WTC11 (cell line): ENCODE measurements at regions not wholly inside any gene's neighbourhood (a gene's known extent, or its start where the extent isn't known, plus 50 kb on each side); places are given as distances from the start of the nearest gene placed in this dataset.

Source experiments
- ATAC-seq: fragments of 200-7000 bp; cut with Tn5 transposase; 2 replicates; pipeline ENCODE4 v1.10.0; 2021; ENCODE audit warnings: mild to moderate bottlenecking, moderate library complexity
- CTCF ChIA-PET: fragments of 300-600 bp; sonication (Branson Sonifier 250); formaldehyde crosslinking; loops from one replicate; lab custom pipeline; 2021; ENCODE audit warnings: antibody characterized with exemption; lab: Charles Lee
- POLR2A ChIA-PET: fragments of 350-600 bp; sonication (Branson Sonifier 250); formaldehyde crosslinking; loops from one replicate; lab custom pipeline; 2021; ENCODE audit warnings: antibody characterized with exemption; lab: Charles Lee
- DNase-seq: peaks from one replicate; pipeline ENCODE4 v3.0.0; 2021; ENCODE audit warnings: low spot score
- H3K27ac Mint-ChIP-seq: 2 replicates; pipeline ENCODE4 v1.8.0; 2021; ENCODE audit warnings: mixed read lengths
- H3K27me3 Mint-ChIP-seq: 2 replicates; pipeline ENCODE4 v1.8.0; 2021; ENCODE audit warnings: low read depth, mild to moderate bottlenecking, moderate library complexity, mixed read lengths
- H3K36me3 Mint-ChIP-seq: 2 replicates; pipeline ENCODE4 v1.8.0; 2021; ENCODE audit warnings: mixed read lengths
- H3K4me1 Mint-ChIP-seq: 2 replicates; pipeline ENCODE4 v1.8.0; 2022; ENCODE audit warnings: mixed read lengths
- H3K4me3 Mint-ChIP-seq: 2 replicates; pipeline ENCODE4 v1.8.0; 2021; ENCODE audit warnings: mild to moderate bottlenecking, moderate library complexity, mixed read lengths
- H3K9me3 Mint-ChIP-seq: 2 replicates; pipeline ENCODE4 v1.8.0; 2021; ENCODE audit warnings: mixed read lengths
- EMX1 ChIP-seq: fragments of 250-450 bp; sonication (Bioruptor Pico); IDR thresholded peaks from 2 replicates; pipeline ENCODE4 v1.8.0; 2021; ENCODE audit warnings: mild to moderate bottlenecking
- ETV6 ChIP-seq: sonication (generic); formaldehyde crosslinking; IDR thresholded peaks from 2 replicates; pipeline ENCODE4 v1.8.1; 2022; ENCODE audit warnings: mild to moderate bottlenecking, missing genetic modification reagents
- FOXJ3 ChIP-seq: sonication (generic); formaldehyde crosslinking; IDR thresholded peaks from 2 replicates; pipeline ENCODE4 v1.9.0; 2021; ENCODE audit warnings: missing genetic modification reagents, mild to moderate bottlenecking, borderline replicate concordance
- GABPB1 ChIP-seq: sonication (generic); formaldehyde crosslinking; IDR thresholded peaks from 2 replicates; pipeline ENCODE4 v1.8.1; 2023; ENCODE audit warnings: mild to moderate bottlenecking, missing genetic modification reagents
- HMGA2 ChIP-seq: fragments of 250-450 bp; sonication (Bioruptor Pico); IDR thresholded peaks from 2 replicates; pipeline ENCODE4 v1.4.0; 2021; ENCODE audit warnings: mild to moderate bottlenecking, moderate library complexity
- JUN ChIP-seq: sonication (generic); formaldehyde crosslinking; IDR thresholded peaks from 2 replicates; pipeline ENCODE4 v1.8.0; 2023; ENCODE audit warnings: mild to moderate bottlenecking, missing genetic modification reagents
- NFE2L1 ChIP-seq: sonication (generic); formaldehyde crosslinking; IDR thresholded peaks from 2 replicates; pipeline ENCODE4 v1.8.1; 2023; ENCODE audit warnings: missing genetic modification reagents
- SP1 ChIP-seq: sonication (generic); formaldehyde crosslinking; conservative IDR thresholded peaks from 2 replicates; pipeline ENCODE4 v1.8.1; 2022; ENCODE audit warnings: missing genetic modification reagents
- ZNF232 ChIP-seq: sonication (generic); formaldehyde crosslinking; IDR thresholded peaks from 2 replicates; pipeline ENCODE4 v1.8.0; 2022; ENCODE audit warnings: mild to moderate bottlenecking, missing genetic modification reagents
- TF ChIP-seq, protein P1 (sequence below): fragments of 250-450 bp; sonication (Bioruptor Pico); IDR thresholded peaks from 2 replicates; pipeline ENCODE4 v1.9.0; 2021; ENCODE audit warnings: mild to moderate bottlenecking
- TF ChIP-seq, protein P2 (sequence below): sonication (generic); formaldehyde crosslinking; IDR thresholded peaks from 2 replicates; pipeline ENCODE4 v1.8.1; 2023; ENCODE audit warnings: mild to moderate bottlenecking, missing genetic modification reagents, borderline replicate concordance
- TF ChIP-seq, protein P3 (sequence below): sonication (generic); formaldehyde crosslinking; IDR thresholded peaks from 2 replicates; pipeline ENCODE4 v1.8.1; 2023; ENCODE audit warnings: mild to moderate bottlenecking, missing genetic modification reagents, moderate library complexity

DNA sequence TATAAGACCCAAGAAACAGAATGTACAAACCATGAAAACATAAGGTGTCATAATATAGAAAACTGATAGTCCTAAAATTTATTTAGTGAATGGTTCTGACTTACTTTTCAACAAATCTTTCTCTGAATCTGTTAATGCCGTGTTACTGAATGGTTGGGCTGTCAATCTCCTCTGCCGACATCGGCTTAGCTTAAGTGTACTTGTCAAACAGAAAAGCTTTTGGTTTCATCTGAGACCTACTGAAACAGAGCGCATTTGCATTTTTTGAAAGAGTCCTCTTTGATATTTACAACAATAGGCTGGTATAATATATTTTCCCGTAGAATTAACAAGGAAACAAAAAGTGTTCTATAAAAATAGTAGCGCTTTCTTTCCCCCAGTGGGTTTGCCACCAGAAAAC, 120.9 kb upstream of the ZNF804B start (continued):
- TF ChIP-seq, protein P1, sequence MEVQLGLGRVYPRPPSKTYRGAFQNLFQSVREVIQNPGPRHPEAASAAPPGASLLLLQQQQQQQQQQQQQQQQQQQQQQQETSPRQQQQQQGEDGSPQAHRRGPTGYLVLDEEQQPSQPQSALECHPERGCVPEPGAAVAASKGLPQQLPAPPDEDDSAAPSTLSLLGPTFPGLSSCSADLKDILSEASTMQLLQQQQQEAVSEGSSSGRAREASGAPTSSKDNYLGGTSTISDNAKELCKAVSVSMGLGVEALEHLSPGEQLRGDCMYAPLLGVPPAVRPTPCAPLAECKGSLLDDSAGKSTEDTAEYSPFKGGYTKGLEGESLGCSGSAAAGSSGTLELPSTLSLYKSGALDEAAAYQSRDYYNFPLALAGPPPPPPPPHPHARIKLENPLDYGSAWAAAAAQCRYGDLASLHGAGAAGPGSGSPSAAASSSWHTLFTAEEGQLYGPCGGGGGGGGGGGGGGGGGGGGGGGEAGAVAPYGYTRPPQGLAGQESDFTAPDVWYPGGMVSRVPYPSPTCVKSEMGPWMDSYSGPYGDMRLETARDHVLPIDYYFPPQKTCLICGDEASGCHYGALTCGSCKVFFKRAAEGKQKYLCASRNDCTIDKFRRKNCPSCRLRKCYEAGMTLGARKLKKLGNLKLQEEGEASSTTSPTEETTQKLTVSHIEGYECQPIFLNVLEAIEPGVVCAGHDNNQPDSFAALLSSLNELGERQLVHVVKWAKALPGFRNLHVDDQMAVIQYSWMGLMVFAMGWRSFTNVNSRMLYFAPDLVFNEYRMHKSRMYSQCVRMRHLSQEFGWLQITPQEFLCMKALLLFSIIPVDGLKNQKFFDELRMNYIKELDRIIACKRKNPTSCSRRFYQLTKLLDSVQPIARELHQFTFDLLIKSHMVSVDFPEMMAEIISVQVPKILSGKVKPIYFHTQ (CRISPR knock-in tag) = no peak
- TF ChIP-seq FOXJ3 (CRISPR knock-in tag) = no peak
- TF ChIP-seq EMX1 (CRISPR knock-in tag) = no peak
- TF ChIP-seq GABPB1 (CRISPR knock-in tag) = no peak

DNA sequence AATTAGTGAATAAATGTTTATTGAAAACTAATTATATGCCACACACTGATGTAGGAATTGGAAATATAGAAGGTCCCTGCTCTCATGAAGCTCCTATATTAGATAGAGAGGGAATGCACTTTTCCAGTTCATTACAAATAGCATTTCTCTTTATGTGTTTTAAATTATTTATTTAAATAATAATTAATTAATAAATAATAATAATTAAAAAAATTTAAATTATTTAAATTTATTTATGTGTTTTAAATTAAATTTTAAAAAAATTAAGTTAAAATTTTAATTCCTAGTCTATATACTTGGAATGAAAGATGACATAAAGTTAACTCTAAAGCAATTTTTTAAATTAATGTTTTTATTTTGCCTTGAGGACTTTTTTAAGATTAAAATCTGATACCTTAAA, 121.7 kb upstream of the ZNF804B start:
- H3K36me3 Mint-ChIP-seq = no peaks in the 10 kb centered on the region; the same call in 1 of the 2 replicates
- no peak overlapping the region for H3K27ac Mint-ChIP-seq
- H3K9me3 Mint-ChIP-seq = peaks cover 6% of the 10 kb centered on the region; the same call in 1 of the 2 replicates
- peaks cover 33% of the 10 kb centered on the region for H3K4me1 Mint-ChIP-seq
- POLR2A ChIA-PET = no interaction called here
- ATAC-seq (no peak), DNase-seq (no peak)
- H3K27me3 Mint-ChIP-seq = peaks cover 30% of the 10 kb centered on the region
- TF ChIP-seq HMGA2 (CRISPR knock-in tag) = peak; percentile 94; the same call in 1 of the 2 replicates
- no peak for TF ChIP-seq ETV6 (CRISPR knock-in tag)
- TF ChIP-seq NFE2L1 = no peak
- TF ChIP-seq, all 79 proteins: peak for 1
- CTCF ChIA-PET = no interaction called here
- H3K4me3 Mint-ChIP-seq = no peak overlapping the region

DNA sequence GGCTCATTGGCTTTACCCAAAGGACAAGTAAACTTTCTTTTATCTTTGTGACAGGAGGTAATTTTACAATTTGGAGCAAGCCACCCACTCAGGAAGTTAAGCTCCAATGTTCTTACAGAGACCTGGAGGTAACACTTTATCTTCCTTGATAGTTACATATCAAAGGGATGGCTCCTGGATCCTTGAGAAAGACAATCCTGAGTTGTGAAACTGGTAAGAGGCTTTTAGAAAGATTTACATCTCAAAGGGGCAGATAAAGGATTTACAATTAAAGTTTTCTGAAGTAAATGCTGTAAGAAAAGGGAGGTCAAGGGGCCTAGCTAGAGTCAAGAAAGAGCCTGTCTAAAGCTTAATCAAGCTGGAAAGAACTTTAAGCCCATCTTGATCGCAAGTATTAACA, 124.4 kb upstream of the ZNF804B start:
- CTCF ChIA-PET = interaction anchor here (1.4 kb wide), 1 partner anchor 988 kb away, joined by 3 read pairs; no protein-coding TSS in a partner anchor
- H3K36me3 Mint-ChIP-seq = peaks cover 2% of the 10 kb centered on the region; the same call in 1 of the 2 replicates
- H3K9me3 Mint-ChIP-seq = peaks cover 9% of the 10 kb centered on the region; the same call in 1 of the 2 replicates
- ATAC-seq (peak; percentile 97), DNase-seq (no peak)
- H3K27me3 Mint-ChIP-seq = peaks cover 48% of the 10 kb centered on the region
- POLR2A ChIA-PET = no interaction called here
- H3K4me1 Mint-ChIP-seq = peaks cover 33% of the 10 kb centered on the region
- H3K4me3 Mint-ChIP-seq = peak overlapping the region; percentile 41; the same call in 1 of the 2 replicates
- no peak for TF ChIP-seq HMGA2 (CRISPR knock-in tag)
- TF ChIP-seq, all 79 proteins: peak for 0
- no peak overlapping the region for H3K27ac Mint-ChIP-seq

DNA sequence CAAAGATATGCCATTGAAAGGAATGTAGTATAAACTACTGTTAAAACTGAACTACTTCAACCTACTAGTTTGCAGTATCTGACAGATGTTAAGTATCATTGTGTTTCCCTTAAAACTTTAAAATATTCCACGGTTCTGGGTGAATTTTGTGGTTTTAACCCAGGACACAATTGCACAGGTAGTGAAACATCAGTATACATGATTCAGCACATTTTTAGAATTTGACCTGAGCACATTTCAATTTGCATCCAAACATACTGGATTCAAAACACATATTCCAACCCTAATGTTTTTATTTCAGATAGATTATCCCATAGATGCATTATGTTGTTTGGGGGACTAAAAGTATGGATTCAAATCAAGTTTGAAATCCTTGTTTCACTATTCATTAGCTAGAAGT, 129.9 kb upstream of the ZNF804B start:
- ChIA-PET POLR2A (no interaction called here), CTCF (no interaction called here)
- H3K9me3 Mint-ChIP-seq = 0 out of 2 replicates have a peak, but pooled peaks cover 3% of the 10 kb centered on the region
- TF ChIP-seq JUN (no peak), SP1 (no peak), ZNF232 (CRISPR knock-in tag) (no peak)
- TF ChIP-seq, protein P2, sequence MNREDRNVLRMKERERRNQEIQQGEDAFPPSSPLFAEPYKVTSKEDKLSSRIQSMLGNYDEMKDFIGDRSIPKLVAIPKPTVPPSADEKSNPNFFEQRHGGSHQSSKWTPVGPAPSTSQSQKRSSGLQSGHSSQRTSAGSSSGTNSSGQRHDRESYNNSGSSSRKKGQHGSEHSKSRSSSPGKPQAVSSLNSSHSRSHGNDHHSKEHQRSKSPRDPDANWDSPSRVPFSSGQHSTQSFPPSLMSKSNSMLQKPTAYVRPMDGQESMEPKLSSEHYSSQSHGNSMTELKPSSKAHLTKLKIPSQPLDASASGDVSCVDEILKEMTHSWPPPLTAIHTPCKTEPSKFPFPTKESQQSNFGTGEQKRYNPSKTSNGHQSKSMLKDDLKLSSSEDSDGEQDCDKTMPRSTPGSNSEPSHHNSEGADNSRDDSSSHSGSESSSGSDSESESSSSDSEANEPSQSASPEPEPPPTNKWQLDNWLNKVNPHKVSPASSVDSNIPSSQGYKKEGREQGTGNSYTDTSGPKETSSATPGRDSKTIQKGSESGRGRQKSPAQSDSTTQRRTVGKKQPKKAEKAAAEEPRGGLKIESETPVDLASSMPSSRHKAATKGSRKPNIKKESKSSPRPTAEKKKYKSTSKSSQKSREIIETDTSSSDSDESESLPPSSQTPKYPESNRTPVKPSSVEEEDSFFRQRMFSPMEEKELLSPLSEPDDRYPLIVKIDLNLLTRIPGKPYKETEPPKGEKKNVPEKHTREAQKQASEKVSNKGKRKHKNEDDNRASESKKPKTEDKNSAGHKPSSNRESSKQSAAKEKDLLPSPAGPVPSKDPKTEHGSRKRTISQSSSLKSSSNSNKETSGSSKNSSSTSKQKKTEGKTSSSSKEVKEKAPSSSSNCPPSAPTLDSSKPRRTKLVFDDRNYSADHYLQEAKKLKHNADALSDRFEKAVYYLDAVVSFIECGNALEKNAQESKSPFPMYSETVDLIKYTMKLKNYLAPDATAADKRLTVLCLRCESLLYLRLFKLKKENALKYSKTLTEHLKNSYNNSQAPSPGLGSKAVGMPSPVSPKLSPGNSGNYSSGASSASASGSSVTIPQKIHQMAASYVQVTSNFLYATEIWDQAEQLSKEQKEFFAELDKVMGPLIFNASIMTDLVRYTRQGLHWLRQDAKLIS (CRISPR knock-in tag) = no peak
- TF ChIP-seq, protein P3, sequence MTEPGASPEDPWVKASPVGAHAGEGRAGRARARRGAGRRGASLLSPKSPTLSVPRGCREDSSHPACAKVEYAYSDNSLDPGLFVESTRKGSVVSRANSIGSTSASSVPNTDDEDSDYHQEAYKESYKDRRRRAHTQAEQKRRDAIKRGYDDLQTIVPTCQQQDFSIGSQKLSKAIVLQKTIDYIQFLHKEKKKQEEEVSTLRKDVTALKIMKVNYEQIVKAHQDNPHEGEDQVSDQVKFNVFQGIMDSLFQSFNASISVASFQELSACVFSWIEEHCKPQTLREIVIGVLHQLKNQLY (CRISPR knock-in tag) = no peak
- ATAC-seq (no peak), DNase-seq (no peak)
- no peak overlapping the region for H3K4me3 Mint-ChIP-seq
- H3K27me3 Mint-ChIP-seq = peaks cover 28% of the 10 kb centered on the region
- peaks cover 2% of the 10 kb centered on the region; the same call in 1 of the 2 replicates for H3K36me3 Mint-ChIP-seq
- H3K4me1 Mint-ChIP-seq = peaks cover 7% of the 10 kb centered on the region
- H3K27ac Mint-ChIP-seq = no peak overlapping the region
